ENCODE measurements at regions not wholly inside any gene's neighbourhood (a gene's known extent, or its start where the extent isn't known, plus 50 kb on each side); places are given as distances from the start of the nearest gene placed in this dataset.

GRCh38 chr3:40705663-40706062 is 180.9 kb downstream of the ZNF621 start:
- no peak for DNase-seq

GRCh38 chr3:40713306-40713705 is 188.5 kb downstream of the ZNF621 start:
- DNase-seq = no peak

- no peak for DNase-seq
Observed at GRCh38 chr3:40713795-40714194, 189.0 kb downstream of the ZNF621 start.

GRCh38 chr3:40714771-40715345 is 190.1 kb downstream of the ZNF621 start:
- DNase-seq = no peak

- DNase-seq = no peak
Observed at GRCh38 chr3:40715551-40715950, 190.8 kb downstream of the ZNF621 start.

- DNase-seq = no peak
Observed at GRCh38 chr3:40717471-40717870, 192.7 kb downstream of the ZNF621 start.

GRCh38 chr3:40718209-40718608 is 193.4 kb downstream of the ZNF621 start:
- DNase-seq = no peak

GRCh38 chr3:40718681-40719080 is 193.9 kb downstream of the ZNF621 start:
- DNase-seq = no peak

GRCh38 chr3:40719660-40720287 is 195.0 kb downstream of the ZNF621 start:
- DNase-seq = no peak

GRCh38 chr3:40720341-40720740 is 195.6 kb downstream of the ZNF621 start:
- DNase-seq = no peak

GRCh38 chr3:40720863-40721262 is 196.1 kb downstream of the ZNF621 start:
- DNase-seq = no peak

GRCh38 chr3:40723083-40723660 is 198.4 kb downstream of the ZNF621 start:
- DNase-seq = no peak

- no peak for DNase-seq
Observed at GRCh38 chr3:40725031-40725430, 200.3 kb downstream of the ZNF621 start.

GRCh38 chr3:40731445-40731844 is 206.7 kb downstream of the ZNF621 start:
- DNase-seq = no peak

GRCh38 chr3:40736943-40737342 is 212.2 kb downstream of the ZNF621 start:
- no peak for DNase-seq

- no peak for DNase-seq
Observed at GRCh38 chr3:40737343-40737742, 212.6 kb downstream of the ZNF621 start.

- no peak for DNase-seq
Observed at GRCh38 chr3:40739971-40740370, 215.2 kb downstream of the ZNF621 start.

GRCh38 chr3:40741729-40742128 is 217.0 kb downstream of the ZNF621 start:
- DNase-seq = no peak

GRCh38 chr3:40745381-40746106 is 220.8 kb downstream of the ZNF621 start:
- DNase-seq = no peak

GRCh38 chr3:40751666-40752065 is 226.9 kb downstream of the ZNF621 start:
- no peak for DNase-seq

GRCh38 chr3:40752492-40752891 is 227.7 kb downstream of the ZNF621 start:
- DNase-seq = no peak

GRCh38 chr3:40753291-40753770 is 228.6 kb downstream of the ZNF621 start:
- DNase-seq = no peak

GRCh38 chr3:40753951-40754350 is 229.2 kb downstream of the ZNF621 start:
- DNase-seq = no peak

- DNase-seq = no peak
Observed at GRCh38 chr3:40754994-40755393, 230.2 kb downstream of the ZNF621 start.

All from islet precursor cell (in vitro differentiated cells).